ENCODE measurements at regions not wholly inside any gene's neighbourhood (a gene's known extent, or its start where the extent isn't known, plus 50 kb on each side); places are given as distances from the start of the nearest gene placed in this dataset.
A peak's percentile ranks its signal among the peaks of the same experiment; 100 is the strongest.

GRCh38 chr10:7478727-7479457, 68.1 kb upstream of the SFMBT2 start:
- Mint-ChIP-seq H3K4me1 (peaks cover 47 to 58% of the 10 kb centered on the region in 2 donors), H3K27me3 (ENCODE audit: low read depth in 2 of 2) (no peaks in the 10 kb centered on the region), H3K36me3 (no peaks in the 10 kb centered on the region), H3K4me3 (peak overlapping the region; percentile 26), H3K9me3 (no peaks in the 10 kb centered on the region), H3K27ac (peak overlapping the region; percentile 97 to 99)
- DNase-seq (peak in 1 of 2 donors; percentile 35), ATAC-seq (no peak)
- intact Hi-C loops (cut with micrococcal nuclease) = no loop called here
- Histone ChIP-seq H3K4me1 (ENCODE audit: control insufficient read depth, insufficient read depth, low read length) (peaks cover 51% of the 10 kb centered on the region), H3K27me3 (ENCODE audit: control insufficient read depth, insufficient read depth, low read length) (no peaks in the 10 kb centered on the region), H3K9me3 (ENCODE audit: control insufficient read depth, insufficient read depth, low read length) (no peaks in the 10 kb centered on the region), H3K4me3 (ENCODE audit: low read length) (no peak overlapping the region), H3K27ac (ENCODE audit: low read length) (no peak overlapping the region), H3K36me3 (ENCODE audit: control insufficient read depth, insufficient read depth, low read length) (no peaks in the 10 kb centered on the region)
- TF ChIP-seq, protein P1, sequence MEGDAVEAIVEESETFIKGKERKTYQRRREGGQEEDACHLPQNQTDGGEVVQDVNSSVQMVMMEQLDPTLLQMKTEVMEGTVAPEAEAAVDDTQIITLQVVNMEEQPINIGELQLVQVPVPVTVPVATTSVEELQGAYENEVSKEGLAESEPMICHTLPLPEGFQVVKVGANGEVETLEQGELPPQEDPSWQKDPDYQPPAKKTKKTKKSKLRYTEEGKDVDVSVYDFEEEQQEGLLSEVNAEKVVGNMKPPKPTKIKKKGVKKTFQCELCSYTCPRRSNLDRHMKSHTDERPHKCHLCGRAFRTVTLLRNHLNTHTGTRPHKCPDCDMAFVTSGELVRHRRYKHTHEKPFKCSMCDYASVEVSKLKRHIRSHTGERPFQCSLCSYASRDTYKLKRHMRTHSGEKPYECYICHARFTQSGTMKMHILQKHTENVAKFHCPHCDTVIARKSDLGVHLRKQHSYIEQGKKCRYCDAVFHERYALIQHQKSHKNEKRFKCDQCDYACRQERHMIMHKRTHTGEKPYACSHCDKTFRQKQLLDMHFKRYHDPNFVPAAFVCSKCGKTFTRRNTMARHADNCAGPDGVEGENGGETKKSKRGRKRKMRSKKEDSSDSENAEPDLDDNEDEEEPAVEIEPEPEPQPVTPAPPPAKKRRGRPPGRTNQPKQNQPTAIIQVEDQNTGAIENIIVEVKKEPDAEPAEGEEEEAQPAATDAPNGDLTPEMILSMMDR (IDR thresholded peaks at IDR 0.05) = no peak
- 48% methylated on average over 2 of the region's 4 CpGs for WGBS (ENCODE audit: insufficient coverage)

DNA sequence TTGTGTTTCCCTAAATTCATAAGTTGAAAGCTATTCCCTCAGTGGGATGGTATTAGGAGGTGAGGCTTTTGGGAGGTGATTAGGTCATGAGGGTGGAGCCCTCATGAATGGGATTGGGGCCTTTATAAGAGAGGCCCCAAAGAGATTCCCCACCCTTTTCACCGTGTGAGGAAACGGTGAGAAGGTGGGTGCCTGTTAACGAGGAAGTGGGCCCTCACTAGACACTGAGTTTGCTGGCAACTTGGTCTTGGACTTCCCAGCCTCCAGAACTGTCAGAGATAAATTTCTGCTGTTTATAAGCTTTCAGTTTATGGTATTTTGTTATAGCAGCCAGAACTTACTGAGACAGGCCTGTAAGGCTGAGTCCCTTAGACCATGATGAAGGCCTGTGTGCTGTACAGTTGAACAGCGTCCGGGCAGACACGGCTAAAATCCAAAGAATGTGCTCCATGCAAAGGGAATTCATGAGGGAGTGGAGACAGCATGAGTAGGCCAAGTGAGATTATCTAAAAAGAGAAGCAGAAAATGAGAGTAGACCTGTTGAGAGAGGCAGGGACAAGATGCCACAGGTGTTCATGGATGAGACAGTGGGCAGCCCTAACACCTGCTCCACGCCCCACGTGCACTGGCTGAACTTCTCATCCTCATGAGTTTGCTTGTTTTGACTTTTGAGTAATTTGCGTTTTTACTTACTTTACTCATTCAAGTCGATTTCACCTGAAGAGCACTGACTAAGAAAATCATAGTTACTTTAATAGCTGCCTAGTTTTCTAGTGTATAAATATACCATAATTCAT, 66.9 kb upstream of the SFMBT2 start:
- no peak for ATAC-seq
- no peak for DNase-seq
- H3K27me3 Mint-ChIP-seq (ENCODE audit: low read depth in 2 of 2) = no peaks in the 10 kb centered on the region
- no peaks in the 10 kb centered on the region for H3K36me3 ChIP-seq (ENCODE audit: control insufficient read depth, insufficient read depth, low read length)
- H3K4me3 Mint-ChIP-seq = no peak overlapping the region
- TF ChIP-seq, protein P1 (IDR thresholded peaks at IDR 0.05) = no peak
- no peaks in the 10 kb centered on the region for H3K9me3 Mint-ChIP-seq
- H3K4me3 ChIP-seq (ENCODE audit: low read length) = no peak overlapping the region
- peaks cover 40% of the 10 kb centered on the region for H3K4me1 ChIP-seq (ENCODE audit: control insufficient read depth, insufficient read depth, low read length)
- no peaks in the 10 kb centered on the region for H3K27me3 ChIP-seq (ENCODE audit: control insufficient read depth, insufficient read depth, low read length)
- no peaks in the 10 kb centered on the region for H3K9me3 ChIP-seq (ENCODE audit: control insufficient read depth, insufficient read depth, low read length)
- H3K36me3 Mint-ChIP-seq = no peaks in the 10 kb centered on the region
- intact Hi-C loops (cut with micrococcal nuclease) = no loop called here
- no peak overlapping the region for H3K27ac Mint-ChIP-seq
- H3K4me1 Mint-ChIP-seq = peaks cover 36 to 49% of the 10 kb centered on the region in 2 donors
- WGBS (ENCODE audit: insufficient coverage) = 85% methylated on average over 9 of the region's 10 CpGs
- no peak overlapping the region for H3K27ac ChIP-seq (ENCODE audit: low read length)

DNA sequence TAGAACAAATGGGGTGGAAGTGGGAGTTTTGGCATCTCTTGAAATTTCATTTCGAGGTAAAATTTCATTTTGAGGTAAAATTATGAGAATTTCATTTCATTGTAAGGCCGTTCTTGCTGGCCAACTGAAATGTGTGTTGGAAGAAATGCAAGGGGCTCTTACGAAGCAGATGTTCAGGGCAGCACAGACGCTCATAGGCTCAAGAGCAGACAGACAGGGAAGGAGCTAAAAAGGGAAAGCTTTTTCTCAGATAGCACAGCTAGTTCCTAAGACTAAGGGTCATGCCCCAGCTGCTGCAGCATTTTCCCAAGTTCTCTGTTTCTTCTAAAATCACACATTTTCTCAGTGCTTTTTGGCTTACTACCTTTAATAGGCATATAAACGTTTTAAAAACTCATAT, 65.1 kb upstream of the SFMBT2 start:
- H3K27me3 ChIP-seq (ENCODE audit: control insufficient read depth, insufficient read depth, low read length) = no peaks in the 10 kb centered on the region
- intact Hi-C loops (cut with micrococcal nuclease) = no loop called here
- no peak overlapping the region for H3K27ac Mint-ChIP-seq
- peaks cover 37 to 50% of the 10 kb centered on the region in 2 donors for H3K4me1 Mint-ChIP-seq
- DNase-seq (no peak), ATAC-seq (no peak)
- TF ChIP-seq, protein P1 (IDR thresholded peaks at IDR 0.05) = no peak
- peaks cover 25% of the 10 kb centered on the region for H3K4me1 ChIP-seq (ENCODE audit: control insufficient read depth, insufficient read depth, low read length)
- H3K9me3 ChIP-seq (ENCODE audit: control insufficient read depth, insufficient read depth, low read length) = no peaks in the 10 kb centered on the region
- 63% methylated on average over 5 of the region's 5 CpGs for WGBS (ENCODE audit: insufficient coverage)
- H3K36me3 Mint-ChIP-seq = no peaks in the 10 kb centered on the region
- H3K27me3 Mint-ChIP-seq (ENCODE audit: low read depth in 2 of 2) = no peaks in the 10 kb centered on the region
- no peak overlapping the region for H3K4me3 ChIP-seq (ENCODE audit: low read length)
- H3K36me3 ChIP-seq (ENCODE audit: control insufficient read depth, insufficient read depth, low read length) = no peaks in the 10 kb centered on the region
- H3K4me3 Mint-ChIP-seq = no peak overlapping the region
- no peaks in the 10 kb centered on the region for H3K9me3 Mint-ChIP-seq
- H3K27ac ChIP-seq (ENCODE audit: low read length) = no peak overlapping the region
